ENCODE measurements at regions not wholly inside any gene's neighbourhood (a gene's known extent, or its start where the extent isn't known, plus 50 kb on each side); places are given as distances from the start of the nearest gene placed in this dataset.

DNA sequence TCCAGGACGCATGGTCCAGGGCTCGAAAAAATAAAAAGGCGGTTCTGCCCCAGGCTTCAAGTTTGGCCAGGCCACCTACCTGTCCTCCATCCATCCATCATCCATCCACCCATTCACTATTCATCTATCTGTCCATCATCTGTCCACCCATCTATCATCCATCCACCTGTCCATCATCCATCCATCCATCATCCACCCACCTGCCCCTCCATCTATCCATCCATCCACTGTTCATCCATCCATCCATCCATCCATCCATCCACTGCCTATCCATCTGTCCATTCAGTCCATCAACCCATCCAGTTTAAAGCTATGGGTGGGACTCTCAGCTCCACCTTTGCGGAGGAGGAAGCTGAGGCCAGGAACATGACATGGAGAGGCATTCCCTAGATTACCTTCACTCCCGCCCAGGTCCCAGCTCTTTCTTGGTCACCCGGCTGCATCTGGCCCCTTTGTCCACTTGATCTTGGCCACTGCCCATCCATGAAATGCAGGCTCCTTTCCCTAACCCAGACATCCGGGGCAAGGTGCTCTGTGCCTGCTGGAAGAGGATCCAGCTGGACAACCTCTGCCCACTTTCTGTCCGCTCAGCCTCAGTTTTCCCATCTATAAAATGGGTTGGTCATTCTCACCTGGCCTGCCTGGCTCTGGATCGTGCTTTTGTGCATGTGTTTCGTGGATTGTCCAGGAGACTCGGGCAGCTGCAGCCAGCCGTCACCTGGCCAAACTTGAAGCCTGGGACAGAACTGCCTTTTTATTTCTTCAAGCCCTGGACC is 236.0 kb upstream of the CIBAR2 start:
- no peak for DNase-seq

DNA sequence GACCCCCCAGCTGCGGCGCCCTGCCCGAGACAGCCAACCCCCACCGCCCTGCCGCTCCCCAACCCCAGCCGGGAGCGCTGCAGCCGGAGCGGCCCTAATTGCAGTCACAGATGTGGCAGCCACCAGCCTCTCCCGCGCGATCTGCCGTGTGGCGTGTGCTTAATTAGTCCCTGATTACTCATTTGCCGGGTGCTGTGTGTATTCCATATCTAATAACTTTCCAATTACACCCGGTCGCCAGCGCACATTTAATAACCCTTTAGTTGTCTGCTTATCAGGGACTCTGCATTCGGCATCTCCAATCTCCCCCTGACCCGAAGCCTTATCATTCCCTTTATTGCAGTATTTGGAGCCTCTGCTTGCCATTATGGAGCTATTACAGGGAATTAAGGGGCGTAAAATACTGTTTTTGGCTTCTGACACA is 236.7 kb upstream of the CIBAR2 start:
- no peak for DNase-seq

DNA sequence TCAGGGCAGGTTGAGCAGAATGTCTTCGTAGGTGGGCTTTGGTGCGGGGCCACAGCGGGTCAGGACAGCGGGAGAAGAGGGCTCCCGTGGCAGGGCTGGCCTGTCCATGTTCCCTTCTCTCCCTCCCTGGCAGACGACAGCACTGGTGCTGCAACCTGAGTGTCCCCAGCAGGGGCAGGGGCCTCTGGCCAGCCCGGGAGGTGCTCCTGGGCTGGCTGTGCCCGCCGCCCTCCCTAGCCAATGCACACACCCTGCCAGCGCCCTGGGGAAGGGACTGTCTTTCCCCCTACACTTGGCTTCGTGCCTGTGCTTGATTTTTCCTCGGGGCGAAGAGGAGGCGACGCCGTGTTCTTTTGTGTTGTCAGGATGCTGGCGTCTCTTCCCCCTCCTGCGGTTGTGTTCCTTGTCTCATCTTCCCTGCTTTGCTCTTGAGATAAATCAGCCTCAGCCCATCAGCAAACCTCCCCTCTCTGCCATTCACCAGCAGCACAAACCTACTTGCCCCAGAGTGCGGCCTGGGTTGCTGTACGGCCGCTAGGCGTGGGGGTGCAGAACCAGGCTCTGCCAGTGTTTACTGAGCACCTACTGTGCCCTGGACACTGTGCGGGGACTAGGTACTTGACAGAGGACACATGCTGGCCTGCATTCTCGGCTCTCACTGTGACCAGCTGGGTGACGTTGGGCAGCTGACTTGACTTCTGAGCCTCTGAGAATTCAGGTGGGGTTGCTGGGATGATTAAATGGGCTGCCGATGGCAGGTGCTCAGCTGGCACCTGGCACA is 237.3 kb upstream of the CIBAR2 start:
- DNase-seq: no peak

DNA sequence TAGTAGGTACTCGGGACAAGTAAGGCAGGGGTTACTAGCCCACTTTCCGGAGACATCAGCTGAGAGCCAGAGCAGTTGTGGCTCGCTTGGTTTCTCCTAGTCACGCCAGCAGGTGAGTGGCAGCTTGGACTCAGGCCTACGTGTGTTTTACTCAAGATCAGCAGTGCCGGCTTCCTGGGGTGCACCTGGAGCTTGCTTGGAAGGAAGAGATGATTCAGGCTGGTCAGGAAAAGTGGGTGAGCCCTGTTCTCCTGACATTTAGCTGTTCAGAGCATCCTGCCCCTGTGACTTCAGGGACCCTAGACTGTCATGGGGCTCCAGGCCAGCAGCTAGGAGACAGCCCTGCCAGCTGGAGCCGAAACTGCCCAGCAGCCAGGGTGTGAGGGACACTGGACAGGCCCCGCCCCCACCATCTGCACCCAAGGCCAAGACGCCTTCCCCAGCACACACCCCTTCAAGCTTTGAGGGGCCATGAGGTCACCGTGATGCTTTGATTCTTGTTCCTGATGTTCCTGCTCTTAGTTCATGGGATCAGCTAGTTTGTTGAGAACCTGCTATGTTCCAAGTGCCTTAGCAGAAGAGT is 238.0 kb upstream of the CIBAR2 start:
- no peak for DNase-seq

DNA sequence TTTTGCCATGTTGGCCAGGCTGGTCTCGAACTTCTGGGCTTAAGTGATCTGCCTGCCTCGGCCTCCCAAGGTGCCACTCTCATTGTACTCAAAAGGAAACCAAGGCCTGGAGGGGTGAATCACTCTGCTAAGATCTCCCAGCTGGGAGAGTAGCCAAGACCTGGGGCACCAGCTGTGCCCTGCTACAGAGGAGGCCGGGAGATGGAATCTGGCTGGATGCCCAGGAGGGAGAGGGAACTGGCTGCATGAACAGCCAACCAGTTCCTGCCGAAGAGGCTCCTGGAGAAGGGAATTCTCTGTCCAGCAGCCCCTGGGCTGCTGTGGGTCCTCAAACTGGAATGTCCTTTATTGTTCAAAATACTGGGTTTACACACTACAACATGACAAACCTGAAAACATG is 238.7 kb upstream of the CIBAR2 start:
- no peak for DNase-seq

DNA sequence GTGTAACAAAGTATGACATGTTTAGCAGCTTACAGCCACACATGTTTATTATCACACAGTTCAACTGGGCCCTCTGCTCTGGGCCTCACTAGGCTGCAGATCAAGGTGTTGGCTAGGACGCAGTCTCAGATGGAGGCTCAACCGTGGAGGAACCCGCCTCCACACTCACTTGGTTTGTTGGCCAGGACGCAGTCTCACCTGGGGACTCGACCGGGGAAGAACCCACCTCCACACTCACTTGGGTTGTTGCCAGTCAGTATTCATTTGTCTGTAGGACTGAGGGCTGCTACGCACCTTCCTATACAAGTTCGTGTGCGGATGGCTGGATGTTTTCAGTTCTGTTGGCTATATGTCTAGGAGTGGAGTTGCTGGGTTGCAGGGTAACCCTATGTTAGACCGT is 240.7 kb upstream of the CIBAR2 start:
- DNase-seq: no peak

DNA sequence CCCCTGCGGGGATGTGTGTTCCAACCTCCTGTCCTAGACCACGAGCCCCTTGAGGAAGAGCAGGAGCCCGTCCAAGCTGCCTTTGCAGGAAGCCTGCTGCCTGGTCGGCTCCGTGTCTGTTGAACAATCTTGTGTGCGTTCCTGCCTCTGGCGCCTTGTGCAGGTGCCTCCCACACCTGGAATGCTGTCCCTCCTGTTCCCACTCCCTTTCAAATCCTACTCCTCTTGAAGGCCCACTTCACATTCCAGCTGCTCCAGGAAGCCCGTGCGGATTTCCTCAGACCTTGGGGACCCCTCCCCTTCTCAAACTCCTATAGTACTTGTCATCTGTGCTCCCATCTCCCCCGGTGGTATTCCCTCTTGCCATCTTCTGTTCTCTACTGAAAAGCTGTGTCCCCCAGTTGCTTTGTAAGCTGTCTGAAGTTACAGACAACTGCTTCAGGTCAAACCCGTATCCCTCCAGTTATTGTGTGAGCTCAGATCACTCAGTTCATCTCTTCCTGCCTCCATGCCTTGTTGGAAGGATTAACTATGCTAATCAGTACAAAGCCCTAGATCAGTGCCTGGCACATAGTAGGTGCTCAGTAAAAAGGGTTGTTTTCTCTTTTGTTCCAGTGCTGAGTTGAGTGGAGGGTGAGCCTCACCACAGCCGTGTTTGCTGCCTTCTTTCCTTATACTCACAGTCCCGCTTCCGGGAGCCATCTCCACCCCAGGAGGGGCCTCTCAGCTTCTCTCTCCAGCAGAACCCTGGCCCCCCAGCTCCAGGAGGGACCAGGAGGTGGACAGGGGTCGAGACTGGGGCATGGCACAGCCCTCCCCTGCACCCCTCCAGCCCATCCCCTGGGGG is 241.8 kb upstream of the CIBAR2 start:
- DNase-seq: no peak

DNA sequence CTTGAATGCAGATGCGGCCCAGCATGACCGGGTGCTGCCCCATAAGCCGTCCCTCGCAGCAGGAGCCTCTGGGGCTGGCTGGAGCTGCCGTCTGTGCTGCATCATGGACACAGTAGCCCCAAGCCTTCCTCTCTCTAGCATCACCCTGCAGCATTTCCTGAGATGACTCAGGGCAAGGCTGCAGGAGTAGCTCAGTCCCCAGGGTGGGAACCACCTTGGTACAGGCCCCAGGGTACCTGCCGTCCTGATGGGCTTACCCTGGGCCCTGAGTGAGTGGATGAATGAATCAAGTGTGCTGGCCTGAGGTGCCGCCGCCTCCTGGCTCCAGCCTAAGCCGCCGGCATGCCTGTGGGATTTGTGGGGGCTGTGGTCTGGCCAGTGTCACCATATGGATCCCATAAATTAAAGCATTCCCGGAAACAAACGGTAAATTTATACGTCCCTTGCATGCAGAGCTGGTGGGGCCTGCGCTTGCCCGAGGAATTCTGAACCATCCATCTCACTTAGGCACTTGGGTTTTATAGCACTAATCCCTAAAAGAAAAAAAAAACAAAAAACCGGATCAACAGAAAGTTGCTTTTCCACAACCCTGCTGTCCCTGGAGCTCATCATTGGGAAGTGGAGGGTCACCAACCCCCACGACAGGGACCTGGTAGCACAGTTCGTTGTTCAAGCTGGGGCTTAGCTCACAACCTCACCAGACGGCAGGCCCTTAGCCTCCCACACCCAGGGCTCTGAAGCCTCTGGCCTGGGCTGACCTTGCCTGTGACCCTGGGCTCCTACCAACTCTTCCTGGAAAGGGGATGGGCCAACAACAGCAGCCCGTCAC is 242.6 kb upstream of the CIBAR2 start:
- no peak for DNase-seq

DNA sequence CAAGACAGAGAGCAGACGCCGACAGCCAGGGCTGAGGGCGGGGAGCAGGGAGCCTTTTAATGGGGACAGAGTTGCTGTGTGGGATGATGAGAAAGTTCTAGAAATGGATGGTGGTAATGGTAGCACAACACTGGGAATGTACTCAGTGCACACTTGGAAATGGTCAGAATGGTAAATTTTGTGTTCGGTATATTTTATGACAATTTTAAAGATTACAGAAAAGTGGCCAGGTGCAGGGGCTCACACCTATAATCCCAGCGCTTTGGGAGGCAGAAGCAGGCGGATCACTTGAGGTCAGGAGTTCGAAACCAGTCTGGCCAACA is 243.2 kb upstream of the CIBAR2 start:
- no peak for DNase-seq

DNA sequence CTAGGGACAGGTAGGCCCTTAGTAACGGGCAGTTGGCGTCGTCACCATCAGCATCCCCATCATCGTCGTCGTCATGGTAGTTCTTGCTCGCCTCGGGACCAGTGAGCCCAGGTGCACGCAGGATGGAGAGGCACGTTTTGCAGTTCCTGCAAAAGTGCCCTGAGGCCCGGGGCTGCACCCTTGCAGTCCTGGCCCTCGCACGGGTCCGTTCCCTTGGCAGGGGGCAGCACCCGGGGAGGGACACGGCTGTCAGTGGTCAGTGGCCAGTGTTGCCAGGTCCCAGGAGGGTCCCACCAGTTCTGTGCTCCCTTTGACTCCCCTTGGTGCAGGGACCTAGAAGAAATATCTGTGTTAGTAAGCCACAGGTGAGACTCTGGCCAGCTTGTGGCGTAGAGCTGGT is 243.9 kb upstream of the CIBAR2 start:
- no peak for DNase-seq

DNA sequence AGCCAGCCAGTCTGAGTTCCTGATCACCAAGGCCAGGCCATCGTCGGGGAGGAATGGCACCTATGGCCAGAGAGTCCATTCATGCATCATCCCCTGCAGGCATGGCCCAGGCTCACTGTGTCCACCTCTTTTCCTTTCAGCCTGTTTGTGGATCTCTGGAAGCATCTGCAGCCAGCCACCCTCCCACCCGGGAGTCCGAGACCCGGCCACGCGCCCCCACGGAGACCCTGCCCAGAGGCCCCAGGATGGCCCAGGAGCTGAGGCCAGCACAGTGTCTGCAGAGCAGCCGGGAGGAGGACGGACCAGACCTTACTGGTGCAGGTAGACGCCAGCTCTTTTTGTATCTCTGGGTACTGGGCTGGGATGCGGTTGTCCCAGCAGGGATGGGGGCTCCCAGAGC is 245.1 kb upstream of the CIBAR2 start:
- no peak for DNase-seq

DNA sequence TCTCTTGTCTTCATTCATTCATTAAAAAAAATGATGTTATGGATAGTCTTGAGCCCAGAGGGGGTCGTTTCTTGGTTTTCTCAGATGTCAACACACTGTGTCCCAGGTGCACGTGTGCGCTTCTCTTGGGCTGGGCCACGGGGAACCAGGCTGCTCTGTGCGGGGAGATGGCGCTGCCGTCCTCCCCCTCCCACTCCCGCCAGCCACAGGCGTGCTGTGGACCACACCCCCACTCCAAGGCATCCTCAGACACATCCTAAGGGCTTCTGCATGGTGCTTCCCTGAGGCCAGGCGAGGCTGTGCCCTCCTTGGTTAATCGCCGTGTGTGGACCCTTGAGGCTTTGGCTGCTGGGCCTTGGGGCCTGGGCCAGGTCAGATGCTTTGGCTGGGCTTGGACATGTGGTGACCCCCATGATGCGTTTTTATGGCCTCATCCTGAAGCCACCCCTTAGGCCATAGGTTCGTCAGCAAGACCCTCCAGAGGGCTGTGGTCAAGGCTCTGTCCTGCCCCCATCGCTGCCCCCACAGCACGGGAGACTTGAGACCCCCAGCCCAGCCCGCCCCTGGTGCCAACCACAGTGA is 245.7 kb upstream of the CIBAR2 start:
- DNase-seq: no peak

DNA sequence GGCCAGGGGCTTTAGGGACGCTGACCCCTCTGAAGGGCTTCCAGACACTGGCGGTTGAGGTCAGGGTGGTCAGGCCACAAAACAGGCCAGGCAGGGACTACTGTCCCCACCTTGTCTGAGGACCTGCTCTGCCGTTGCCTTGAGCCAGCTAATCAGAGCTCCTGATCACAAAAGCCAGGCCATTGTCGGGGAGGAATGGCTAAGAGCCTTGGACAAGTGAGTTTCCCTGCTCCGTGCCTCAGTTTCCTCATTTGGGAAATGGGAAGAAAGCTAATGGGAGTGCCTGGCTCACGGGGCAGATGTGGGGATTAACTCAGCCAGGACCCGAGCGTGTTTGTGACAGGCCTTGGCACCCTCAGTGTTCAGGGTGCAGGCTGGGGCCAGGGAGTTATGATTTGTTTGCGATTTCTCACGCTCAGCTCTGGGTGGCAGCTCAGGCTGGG is 246.5 kb upstream of the CIBAR2 start:
- no peak for DNase-seq

DNA sequence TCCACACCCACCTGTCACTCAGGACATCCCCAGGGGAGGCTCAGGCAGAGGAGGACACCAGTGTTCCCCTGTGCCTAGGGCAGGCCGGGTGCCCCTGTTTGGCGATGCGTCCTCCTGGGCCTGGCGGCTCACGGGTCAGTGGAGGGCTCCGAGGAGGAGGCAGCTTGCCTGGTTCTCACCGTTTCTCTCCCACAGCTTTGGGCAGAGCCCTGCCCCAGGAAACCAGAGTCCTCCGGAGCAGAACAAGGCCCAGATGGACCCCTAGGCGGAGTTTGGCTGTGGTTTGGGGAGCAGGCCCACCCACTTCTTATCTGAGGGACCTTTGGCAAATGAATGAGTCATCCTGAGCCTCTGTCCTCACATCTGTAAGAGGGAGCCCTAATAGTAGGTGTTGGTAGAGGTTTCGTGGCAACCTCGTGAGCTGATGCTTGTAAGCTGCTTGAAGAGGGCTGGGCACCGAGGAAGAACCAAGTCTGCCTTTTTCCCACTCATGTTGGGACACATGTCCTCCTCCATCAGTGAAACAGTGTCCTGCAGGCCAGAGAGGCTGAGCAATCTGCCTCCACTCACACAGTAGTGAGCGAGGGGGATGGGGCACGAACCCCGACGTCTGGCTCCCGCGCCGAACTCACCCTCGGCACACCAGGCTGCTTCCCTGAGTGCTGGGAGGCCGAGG is 247.0 kb upstream of the CIBAR2 start:
- no peak for DNase-seq

DNA sequence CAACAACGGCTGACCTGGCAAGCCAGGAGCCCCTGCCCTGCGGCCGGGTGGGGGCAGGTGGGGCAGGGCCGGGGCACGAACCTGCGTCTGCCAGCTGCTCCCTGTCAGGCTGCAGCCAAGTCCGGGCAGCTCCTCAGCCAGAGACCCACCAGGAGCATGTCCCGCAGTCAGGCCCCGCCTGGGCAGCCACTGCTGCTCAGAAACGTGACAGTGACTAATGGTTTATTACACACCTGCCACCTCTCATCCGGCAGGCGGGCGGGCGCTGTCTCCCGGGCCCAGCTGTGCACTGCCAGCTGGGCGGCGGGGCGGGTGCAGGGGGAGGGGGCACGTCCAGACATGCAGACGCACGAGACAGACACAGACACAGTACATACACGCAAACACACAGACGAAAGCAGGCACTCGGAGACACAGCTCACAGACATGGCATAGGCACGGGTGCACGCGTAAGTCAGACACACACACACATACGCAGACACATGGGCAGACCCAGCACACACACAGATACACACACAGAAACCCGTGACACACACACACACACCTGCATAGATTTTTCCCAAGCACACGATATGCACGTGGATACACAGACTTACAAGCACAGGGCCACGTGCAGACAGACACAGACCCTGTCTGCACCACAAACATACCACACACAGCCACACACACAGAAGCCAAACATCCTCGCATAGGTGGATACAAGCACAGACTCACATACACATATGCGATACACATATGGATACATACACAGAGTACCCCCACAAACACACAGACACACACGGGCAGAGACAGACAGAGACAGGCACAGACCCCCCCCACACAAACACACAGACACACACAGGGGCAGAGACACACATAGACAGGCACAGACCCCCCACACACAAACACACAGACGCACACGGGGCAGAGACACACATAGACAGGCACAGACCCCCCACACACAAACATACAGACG is 248.3 kb upstream of the CIBAR2 start:
- DNase-seq: no peak

DNA sequence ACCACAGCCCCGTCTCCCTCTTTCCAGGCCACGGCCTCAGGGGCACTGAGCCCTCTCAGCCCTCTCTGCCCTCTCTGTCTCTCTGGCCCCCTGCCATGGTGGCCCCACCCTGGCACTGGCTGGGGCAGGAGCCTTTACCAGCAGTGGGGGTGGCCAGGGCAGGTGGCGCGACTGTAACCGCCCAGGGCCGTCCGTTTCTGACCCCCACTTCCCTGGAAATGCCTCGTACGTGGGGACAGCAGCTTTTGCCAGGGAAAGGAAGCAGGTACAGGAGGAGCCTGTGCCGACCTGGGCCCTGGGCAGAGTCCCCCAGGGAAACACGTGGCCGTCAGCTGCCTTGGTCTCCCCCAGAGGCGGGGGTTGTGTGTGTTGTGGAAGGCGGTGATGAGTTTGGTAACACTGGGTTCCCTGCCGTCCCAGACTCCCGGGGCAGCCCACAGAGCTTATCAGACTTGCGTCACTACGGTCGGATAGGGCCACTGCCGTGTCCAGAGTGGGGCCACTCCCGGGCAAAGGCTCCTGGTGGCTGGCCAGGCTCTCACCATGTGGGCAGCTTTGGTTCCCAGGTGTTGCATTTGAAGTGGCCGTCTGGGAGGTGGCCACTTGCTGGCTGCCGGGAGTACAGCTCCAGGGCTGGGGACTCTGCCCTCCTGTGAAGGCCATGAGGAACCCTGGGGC is 249.3 kb upstream of the CIBAR2 start:
- DNase-seq: no peak

DNA sequence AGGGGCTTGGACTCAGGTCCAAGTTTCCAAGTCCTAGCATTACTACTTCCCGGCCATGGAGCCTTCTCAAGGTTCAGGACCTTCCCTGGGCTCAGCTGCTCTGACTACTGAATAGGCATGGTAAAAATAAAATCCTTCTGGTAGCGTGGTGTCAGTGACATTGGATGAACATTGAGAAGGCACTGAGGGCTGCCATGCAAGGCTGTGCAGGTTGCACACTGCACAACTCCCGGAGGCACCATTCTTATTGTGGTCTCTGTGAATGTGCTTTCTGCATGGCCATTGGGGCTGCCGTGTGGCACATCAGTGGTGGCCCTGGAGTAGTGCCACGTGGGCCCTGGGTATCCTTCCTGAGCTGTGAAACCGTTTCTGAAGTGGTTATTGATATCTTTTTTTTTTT is 250.2 kb upstream of the CIBAR2 start:
- DNase-seq: no peak

DNA sequence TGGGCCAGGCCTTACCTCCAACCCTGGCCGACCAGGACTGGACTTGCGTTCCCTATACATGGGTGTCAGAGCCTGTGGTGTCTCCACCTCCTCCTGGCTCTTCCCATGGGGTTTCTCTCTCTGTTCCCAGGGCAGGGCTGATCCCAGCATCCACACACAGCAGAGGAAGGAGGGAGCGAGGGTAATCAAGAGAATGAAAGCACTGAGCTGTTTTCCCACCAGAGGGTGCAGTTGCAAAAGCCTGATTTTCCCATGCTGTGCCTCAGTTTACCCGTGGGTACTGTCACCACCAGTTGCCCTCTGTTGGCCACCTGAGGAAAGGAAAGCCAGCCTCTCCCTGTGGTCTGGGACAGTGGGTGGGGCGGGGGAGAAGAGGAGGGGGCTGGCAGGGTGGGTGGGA is 249.7 kb upstream of the GSE1 start:
- DNase-seq: no peak

DNA sequence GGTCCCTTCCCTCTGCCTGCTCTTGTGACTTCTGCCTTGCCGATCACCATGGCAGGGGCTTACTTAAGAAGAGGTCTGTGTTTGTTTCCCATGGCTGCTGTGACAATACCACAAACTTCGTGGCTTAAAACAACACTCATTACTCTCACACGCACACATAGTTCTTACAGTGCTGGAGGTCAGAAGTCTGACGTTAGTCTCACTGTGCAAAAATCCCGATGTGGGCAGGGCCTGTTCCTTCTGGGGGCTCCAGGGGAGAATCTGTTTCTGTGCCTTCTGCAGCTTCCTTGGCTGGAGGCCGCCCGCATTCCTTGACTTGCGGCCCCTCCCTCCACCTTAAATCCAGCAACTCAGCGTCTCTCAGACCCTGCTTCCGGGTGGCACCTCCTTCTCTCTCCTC is 249.2 kb upstream of the GSE1 start:
- DNase-seq: no peak

Data from activated effector memory CD4-positive, alpha-beta T cell treated with Interleukin-2 at 50 U/mL for 16 hours (primary cell).